ENCODE measurements at regions not wholly inside any gene's neighbourhood (a gene's known extent, or its start where the extent isn't known, plus 50 kb on each side); places are given as distances from the start of the nearest gene placed in this dataset.
"Not testable (repeated sequence)": the region's sequence is repeated elsewhere in the genome, so short reads cannot be mapped to it uniquely, and the experiment has no call there.

GRCh38 chr3:84679211-84679610 lies 279.6 kb upstream of the CADM2 start:
- no peak for DNase-seq (ENCODE audit: low spot score)

- no peak for DNase-seq (ENCODE audit: low spot score)
Measured at GRCh38 chr3:84680700-84681099, 278.1 kb upstream of the CADM2 start.

GRCh38 chr3:84683493-84683892 lies 275.3 kb upstream of the CADM2 start:
- DNase-seq (ENCODE audit: low spot score): no peak

- no peak for DNase-seq (ENCODE audit: low spot score)
Measured at GRCh38 chr3:84685467-84685866, 273.3 kb upstream of the CADM2 start.

GRCh38 chr3:84692261-84692660 lies 266.5 kb upstream of the CADM2 start:
- no peak for DNase-seq (ENCODE audit: low spot score)

GRCh38 chr3:84710288-84710687 lies 248.5 kb upstream of the CADM2 start:
- DNase-seq (ENCODE audit: low spot score): not testable (repeated sequence)

- DNase-seq (ENCODE audit: low spot score): no peak
Measured at GRCh38 chr3:84717894-84718293, 240.9 kb upstream of the CADM2 start.

GRCh38 chr3:84724877-84725276 lies 233.9 kb upstream of the CADM2 start:
- no peak for DNase-seq (ENCODE audit: low spot score)

- DNase-seq (ENCODE audit: low spot score): no peak
Measured at GRCh38 chr3:84727616-84728015, 231.2 kb upstream of the CADM2 start.

- DNase-seq (ENCODE audit: low spot score): not testable (repeated sequence)
Measured at GRCh38 chr3:84734731-84735130, 224.1 kb upstream of the CADM2 start.

- no peak for DNase-seq (ENCODE audit: low spot score)
Measured at GRCh38 chr3:84738086-84738485, 220.7 kb upstream of the CADM2 start.

GRCh38 chr3:84742915-84743425 lies 215.8 kb upstream of the CADM2 start:
- no peak for DNase-seq (ENCODE audit: low spot score)

- no peak for DNase-seq (ENCODE audit: low spot score)
Measured at GRCh38 chr3:84744130-84744529, 214.7 kb upstream of the CADM2 start.

GRCh38 chr3:84755860-84756259 lies 202.9 kb upstream of the CADM2 start:
- DNase-seq (ENCODE audit: low spot score): no peak

- no peak for DNase-seq (ENCODE audit: low spot score)
Measured at GRCh38 chr3:84759361-84759760, 199.4 kb upstream of the CADM2 start.

- DNase-seq (ENCODE audit: low spot score): no peak
Measured at GRCh38 chr3:84772841-84773240, 185.9 kb upstream of the CADM2 start.

GRCh38 chr3:84783281-84783680 lies 175.5 kb upstream of the CADM2 start:
- no peak for DNase-seq (ENCODE audit: low spot score)

- no peak for DNase-seq (ENCODE audit: low spot score)
Measured at GRCh38 chr3:84789961-84790360, 168.8 kb upstream of the CADM2 start.

GRCh38 chr3:84806958-84807357 lies 151.8 kb upstream of the CADM2 start:
- no peak for DNase-seq (ENCODE audit: low spot score)

GRCh38 chr3:84820126-84820525 lies 138.7 kb upstream of the CADM2 start:
- no peak for DNase-seq (ENCODE audit: low spot score)

GRCh38 chr3:84820906-84821305 lies 137.9 kb upstream of the CADM2 start:
- DNase-seq (ENCODE audit: low spot score): no peak

- no peak for DNase-seq (ENCODE audit: low spot score)
Measured at GRCh38 chr3:84825817-84826216, 133.0 kb upstream of the CADM2 start.

- no peak for DNase-seq (ENCODE audit: low spot score)
Measured at GRCh38 chr3:84830476-84830875, 128.3 kb upstream of the CADM2 start.

GRCh38 chr3:84835366-84835765 lies 123.4 kb upstream of the CADM2 start:
- DNase-seq (ENCODE audit: low spot score): no peak

GRCh38 chr3:84836961-84837360 lies 121.8 kb upstream of the CADM2 start:
- no peak for DNase-seq (ENCODE audit: low spot score)

All from left forelimb (tissue), 1 donor.